ENCODE measurements at regions not wholly inside any gene's neighbourhood (a gene's known extent, or its start where the extent isn't known, plus 50 kb on each side); places are given as distances from the start of the nearest gene placed in this dataset.

DNA sequence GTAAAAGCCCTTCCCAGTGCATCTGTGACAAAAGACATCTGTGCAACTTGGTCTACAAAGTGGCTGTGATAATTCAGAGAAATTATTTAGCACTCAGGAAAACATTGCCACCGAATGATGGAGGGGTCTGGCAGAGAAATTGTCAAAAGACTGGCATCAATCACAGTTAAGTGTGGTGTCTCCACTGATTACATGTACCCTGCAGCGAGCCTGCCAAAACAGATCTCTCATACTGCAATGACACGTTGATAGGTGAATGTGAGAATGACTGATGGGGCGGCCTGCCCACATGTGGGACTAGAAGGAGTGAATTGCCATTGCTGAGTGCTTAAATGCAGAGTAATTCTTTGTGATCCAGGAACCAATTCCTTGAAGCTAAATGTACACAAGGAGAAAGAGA is 136.4 kb upstream of the PCSK5 start:
- Mint-ChIP-seq H3K36me3 (ENCODE audit: low read depth) (no peaks in the 10 kb centered on the region), H3K4me1 (no peaks in the 10 kb centered on the region), H3K9me3 (peaks cover 9% of the 10 kb centered on the region; the same call in 2 of the 3 replicates), H3K4me3 (no peak overlapping the region), H3K27me3 (ENCODE audit: insufficient read depth, low read depth, poor library complexity) (no peaks in the 10 kb centered on the region), H3K27ac (no peak overlapping the region)
- TF ChIP-seq, protein P1, sequence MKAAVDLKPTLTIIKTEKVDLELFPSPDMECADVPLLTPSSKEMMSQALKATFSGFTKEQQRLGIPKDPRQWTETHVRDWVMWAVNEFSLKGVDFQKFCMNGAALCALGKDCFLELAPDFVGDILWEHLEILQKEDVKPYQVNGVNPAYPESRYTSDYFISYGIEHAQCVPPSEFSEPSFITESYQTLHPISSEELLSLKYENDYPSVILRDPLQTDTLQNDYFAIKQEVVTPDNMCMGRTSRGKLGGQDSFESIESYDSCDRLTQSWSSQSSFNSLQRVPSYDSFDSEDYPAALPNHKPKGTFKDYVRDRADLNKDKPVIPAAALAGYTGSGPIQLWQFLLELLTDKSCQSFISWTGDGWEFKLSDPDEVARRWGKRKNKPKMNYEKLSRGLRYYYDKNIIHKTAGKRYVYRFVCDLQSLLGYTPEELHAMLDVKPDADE (IDR thresholded peaks at IDR 0.05), result no peak
- TF ChIP-seq CTCF (conservative IDR thresholded peaks at IDR 0.05; ENCODE audit: low read depth in 2 of 2) (no peak), REST (IDR thresholded peaks at IDR 0.05; ENCODE audit: unreplicated experiment) (no peak), NANOG (IDR thresholded peaks at IDR 0.05; ENCODE audit: borderline replicate concordance) (no peak), STAT1 (IDR thresholded peaks at IDR 0.05; ENCODE audit: unreplicated experiment) (no peak), ZNF114 (CRISPR knock-in tag; IDR thresholded peaks at IDR 0.05) (no peak)
- H3K4me3 ChIP-seq, result no peak overlapping the region
- H3F3A ChIP-seq (replicated peaks; ENCODE audit: low read depth), result no peaks in the 10 kb centered on the region
- no peaks in the 10 kb centered on the region for H3K4me1 ChIP-seq (ENCODE audit: insufficient read depth)
- H3K36me3 ChIP-seq (ENCODE audit: insufficient read depth), result no peaks in the 10 kb centered on the region
- ATAC-seq (no peak), DNase-seq (ENCODE audit: low spot score) (no peak)
- no peak overlapping the region for H3K27ac ChIP-seq (ENCODE audit: low read depth)
- H3K27me3 ChIP-seq (ENCODE audit: insufficient read depth), result no peaks in the 10 kb centered on the region
- no peaks in the 10 kb centered on the region for H3K79me2 ChIP-seq (replicated peaks; ENCODE audit: insufficient read depth)
- H2AFZ ChIP-seq, result no peak overlapping the region
- no peaks in the 10 kb centered on the region for H4K20me1 ChIP-seq (replicated peaks; ENCODE audit: insufficient read depth)
- no peaks in the 10 kb centered on the region; the same call in 1 of the 2 replicates for H3K9me2 ChIP-seq (ENCODE audit: insufficient read depth)
- H3K4me2 ChIP-seq, result no peak overlapping the region

- no peaks in the 10 kb centered on the region for H3K27me3 Mint-ChIP-seq (ENCODE audit: insufficient read depth, low read depth, poor library complexity)
- Histone ChIP-seq H3K9me2 (ENCODE audit: insufficient read depth) (peaks cover 3% of the 10 kb centered on the region), H3K79me2 (replicated peaks; ENCODE audit: insufficient read depth) (no peaks in the 10 kb centered on the region), H3K4me1 (ENCODE audit: insufficient read depth) (no peaks in the 10 kb centered on the region), H2AFZ (0 out of 2 replicates have a peak overlapping the region, but pooled peaks have one; percentile 10), H4K20me1 (replicated peaks; ENCODE audit: insufficient read depth) (no peaks in the 10 kb centered on the region), H3K27me3 (ENCODE audit: insufficient read depth) (no peaks in the 10 kb centered on the region), H3K4me2 (no peak overlapping the region), H3K27ac (ENCODE audit: low read depth) (no peak overlapping the region), H3K36me3 (ENCODE audit: insufficient read depth) (no peaks in the 10 kb centered on the region), H3F3A (replicated peaks; ENCODE audit: low read depth) (no peaks in the 10 kb centered on the region), H3K4me3 (no peak overlapping the region)
- H3K4me3 Mint-ChIP-seq, result no peak overlapping the region
- no peaks in the 10 kb centered on the region for H3K36me3 Mint-ChIP-seq (ENCODE audit: low read depth)
- ATAC-seq (no peak), DNase-seq (ENCODE audit: low spot score) (no peak)
- H3K9me3 Mint-ChIP-seq, result peaks cover 8% of the 10 kb centered on the region; the same call in 2 of the 3 replicates
- H3K4me1 Mint-ChIP-seq, result no peaks in the 10 kb centered on the region
- no peak overlapping the region for H3K27ac Mint-ChIP-seq
- TF ChIP-seq STAT1 (IDR thresholded peaks at IDR 0.05; ENCODE audit: unreplicated experiment) (no peak), ZNF462 (CRISPR knock-in tag; IDR thresholded peaks at IDR 0.05) (no peak)
Observed at GRCh38 chr9:75775166-75775565, 115.3 kb upstream of the PCSK5 start.
